A172 (cell line): ENCODE measurements at regions not wholly inside any gene's neighbourhood (a gene's known extent, or its start where the extent isn't known, plus 50 kb on each side); places are given as distances from the start of the nearest gene placed in this dataset.
A peak's percentile ranks its signal among the peaks of the same experiment; 100 is the strongest.
"Not testable (repeated sequence)": the region's sequence is repeated elsewhere in the genome, so short reads cannot be mapped to it uniquely, and the experiment has no call there.

ENCODE experiments used
- DNase-seq: peaks from one replicate; pipeline ENCODE4 v3.0.0-alpha.2; 2015; ENCODE audit warnings: low spot score

DNA sequence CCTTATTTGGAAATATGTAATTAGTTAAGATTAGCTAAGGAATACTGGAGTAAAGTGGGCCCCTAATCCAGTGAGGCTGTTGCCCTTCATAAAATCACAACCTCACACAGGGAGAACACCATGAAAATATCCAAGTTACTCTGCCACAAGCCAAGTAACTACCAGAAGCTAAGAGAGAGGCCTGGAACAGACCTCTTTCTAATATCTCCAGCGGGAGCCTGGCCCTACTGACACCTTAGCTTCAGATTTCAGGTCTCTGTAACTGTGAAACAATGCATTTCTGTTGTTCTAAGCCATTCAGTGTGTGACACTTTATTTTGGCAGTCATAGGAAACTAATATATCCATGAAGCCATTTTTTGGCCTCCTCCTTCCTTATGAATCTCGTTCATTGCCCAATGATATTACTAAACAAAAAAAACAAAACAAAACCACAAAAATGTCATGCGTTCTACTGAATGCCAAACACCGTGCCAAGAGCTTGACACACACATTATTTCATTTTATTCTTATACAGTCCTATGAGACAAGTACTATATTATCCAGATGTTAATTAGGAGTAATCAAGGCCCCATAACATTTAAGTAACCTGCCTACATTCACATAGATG lies 699.0 kb downstream of the MAT2B start:
- DNase-seq, result peak; percentile 69

DNA sequence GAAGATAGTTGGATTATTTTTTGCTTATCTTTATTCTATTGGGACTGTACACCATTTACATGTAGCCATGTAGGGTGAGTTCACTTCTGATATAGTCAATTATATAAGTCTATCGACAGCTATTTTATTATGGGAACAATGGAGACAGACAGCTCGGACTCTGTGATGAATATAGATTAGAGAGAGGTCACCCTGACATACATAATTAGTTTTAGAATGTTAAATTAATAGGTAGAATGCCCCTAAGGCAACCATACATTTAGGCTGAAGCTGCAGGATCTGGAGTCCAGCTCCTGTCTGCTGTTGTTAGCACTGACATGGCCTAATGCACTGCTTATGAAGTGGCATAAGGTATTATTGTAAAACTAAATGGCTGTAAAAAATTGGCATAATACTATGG lies 700.8 kb downstream of the MAT2B start:
- no peak for DNase-seq

GRCh38 chr5:164207646-164208045 lies 702.2 kb downstream of the MAT2B start:
- DNase-seq, result no peak

GRCh38 chr5:164210491-164210890 lies 705.1 kb downstream of the MAT2B start:
- DNase-seq, result no peak

- DNase-seq, result no peak
Measured at GRCh38 chr5:164214698-164215097, 709.3 kb downstream of the MAT2B start.

DNA sequence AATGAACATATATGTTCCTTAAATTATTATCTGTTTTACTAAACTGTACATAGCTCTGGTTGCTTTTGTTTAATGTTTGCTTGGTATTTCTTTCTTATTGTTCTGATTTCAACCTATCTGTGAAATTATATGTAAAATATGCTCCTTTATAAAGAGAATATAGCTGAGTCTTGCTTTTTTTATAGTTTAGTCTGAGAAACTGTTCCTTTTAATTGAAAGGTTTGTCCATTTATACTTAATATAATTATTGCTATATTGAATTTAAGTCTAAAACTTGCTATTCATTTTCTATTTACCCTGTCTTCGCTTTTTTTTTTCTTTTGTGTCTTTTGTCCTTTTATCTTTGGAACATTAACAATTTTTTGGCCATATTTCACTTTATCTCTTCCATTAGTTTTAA lies 712.0 kb downstream of the MAT2B start:
- DNase-seq, result no peak

DNA sequence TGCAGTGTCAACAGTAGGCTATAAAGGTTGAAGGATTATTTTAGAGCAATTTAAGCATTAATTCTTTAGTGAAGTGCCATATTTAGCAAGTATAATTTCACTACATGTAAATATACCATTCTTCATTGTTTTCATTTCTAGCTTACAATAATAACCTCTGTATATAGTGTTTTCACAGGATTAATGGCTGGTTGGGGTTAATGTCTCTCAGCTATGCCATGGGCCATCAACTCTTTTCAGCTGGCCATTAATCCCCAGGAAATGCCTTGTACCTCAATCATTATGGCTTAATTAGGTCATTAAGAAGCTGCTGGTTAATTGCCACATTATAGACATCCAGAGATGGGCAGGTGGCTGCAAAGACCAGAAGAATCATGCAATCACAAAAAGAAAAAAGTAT lies 715.1 kb downstream of the MAT2B start:
- DNase-seq, result no peak

GRCh38 chr5:164224236-164224635 lies 718.8 kb downstream of the MAT2B start:
- DNase-seq, result no peak

DNA sequence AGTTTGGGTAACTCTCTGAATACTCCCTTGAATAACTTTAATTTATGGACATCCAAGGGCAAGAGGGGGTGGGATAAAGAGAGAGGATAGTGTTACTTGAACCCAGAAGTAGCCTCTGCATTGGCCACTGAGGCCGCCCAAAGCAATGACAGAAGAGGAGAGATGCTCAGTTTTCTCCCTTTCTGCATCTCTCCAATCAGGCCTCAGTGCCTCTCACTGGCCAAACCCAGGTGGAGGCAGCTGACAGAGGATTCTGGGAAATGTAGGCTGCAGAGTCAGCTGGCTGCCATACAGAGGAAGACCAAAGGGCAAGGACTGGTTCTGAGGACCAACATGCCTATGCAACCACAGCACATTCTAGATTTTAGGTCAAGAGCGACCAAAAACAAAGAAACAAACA lies 719.4 kb downstream of the MAT2B start:
- DNase-seq, result no peak

DNA sequence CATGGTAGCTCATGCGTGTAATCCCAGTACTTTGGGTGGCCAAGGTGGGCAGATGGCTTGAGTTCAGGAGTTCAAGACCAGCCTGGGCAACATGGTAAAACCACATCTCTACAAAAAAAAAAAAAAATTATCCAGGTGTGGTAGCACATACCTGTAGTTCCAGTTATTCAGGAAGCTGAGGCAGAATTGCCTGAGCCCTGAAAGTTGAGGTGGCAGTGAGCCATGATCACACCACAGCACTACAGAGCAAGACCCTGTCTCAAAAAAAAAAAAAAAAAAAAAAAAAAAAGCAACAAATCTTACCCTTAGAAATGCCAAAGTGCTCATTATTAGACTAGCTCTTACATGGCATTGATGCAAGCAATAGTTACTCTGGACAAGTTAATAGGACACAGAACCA lies 724.9 kb downstream of the MAT2B start:
- DNase-seq, result no peak

DNA sequence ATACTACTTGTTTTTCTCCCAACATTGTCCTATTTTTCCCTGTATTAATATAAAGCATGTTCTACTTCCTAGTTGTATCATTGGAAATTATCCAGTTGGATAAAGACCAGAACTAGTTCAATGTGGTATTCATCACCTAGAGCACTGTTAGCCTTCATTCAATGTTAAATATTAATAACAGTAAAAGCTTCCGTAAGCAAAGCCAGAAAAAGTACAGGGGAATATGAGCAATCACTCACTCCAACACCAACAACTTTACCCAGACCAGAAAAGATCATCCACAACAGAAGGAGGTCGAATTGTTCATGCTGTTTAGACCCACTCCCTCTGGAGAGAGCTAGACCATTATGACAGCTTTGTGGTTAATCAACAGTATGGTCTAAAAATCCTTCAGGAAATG lies 728.4 kb downstream of the MAT2B start:
- DNase-seq, result no peak

- DNase-seq, result no peak
Measured at GRCh38 chr5:164234321-164234720, 728.9 kb downstream of the MAT2B start.

GRCh38 chr5:164235300-164235891 lies 730.0 kb downstream of the MAT2B start:
- DNase-seq, result peak; percentile 54

GRCh38 chr5:164237486-164237885 lies 732.1 kb downstream of the MAT2B start:
- DNase-seq, result no peak

- not testable (repeated sequence) for DNase-seq
Measured at GRCh38 chr5:164251781-164252180, 746.4 kb downstream of the MAT2B start.

- DNase-seq, result no peak
Measured at GRCh38 chr5:164253764-164254163, 748.3 kb downstream of the MAT2B start.

DNA sequence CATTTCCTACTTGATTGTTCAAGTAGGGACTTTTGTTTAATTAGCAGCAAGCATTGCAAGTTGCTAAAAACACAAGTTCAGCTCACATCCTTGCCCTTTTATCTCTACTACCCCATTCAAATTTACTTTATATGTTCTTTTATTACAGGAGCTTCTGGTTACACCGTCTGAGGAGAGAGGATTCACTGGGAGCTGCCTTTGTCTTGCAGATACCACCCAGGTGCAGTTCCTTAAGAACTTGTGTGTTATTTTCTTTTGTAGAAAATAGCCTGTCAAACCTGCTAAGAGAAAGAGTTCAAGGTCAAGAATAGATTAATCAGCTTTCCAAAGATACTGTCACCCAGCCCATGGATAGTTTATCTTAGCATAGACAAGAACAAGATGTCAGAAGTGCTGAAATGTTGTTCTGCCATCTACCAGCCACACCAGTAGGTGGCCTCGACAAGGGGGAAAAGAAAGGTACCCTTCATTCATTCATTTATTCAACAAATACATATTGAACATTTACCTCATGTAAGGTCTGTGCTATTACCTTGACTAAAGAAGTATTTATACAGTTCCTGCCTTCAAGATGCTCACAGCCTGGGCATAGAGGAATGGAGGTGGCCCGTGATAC lies 750.3 kb downstream of the MAT2B start:
- DNase-seq, result no peak

DNA sequence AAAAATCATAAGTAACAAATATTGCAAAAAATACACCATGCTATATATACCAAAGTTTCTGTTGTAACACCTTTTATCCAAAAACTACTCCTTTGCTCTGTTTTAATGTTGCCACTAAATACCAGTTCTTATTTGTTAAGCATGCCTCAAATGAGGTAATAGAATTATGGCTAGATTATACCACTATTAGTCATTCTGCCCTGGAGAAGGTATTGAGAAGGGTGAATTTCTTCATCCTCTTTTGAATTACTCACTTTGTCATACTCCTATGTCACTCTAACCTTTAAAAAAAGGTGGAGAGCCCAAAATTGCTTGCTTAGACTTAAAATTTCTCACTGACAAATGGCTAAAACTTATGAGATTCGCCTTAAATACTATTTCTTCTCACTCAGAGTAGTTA lies 750.9 kb downstream of the MAT2B start:
- DNase-seq, result no peak

- DNase-seq, result no peak
Measured at GRCh38 chr5:164256954-164257353, 751.5 kb downstream of the MAT2B start.

DNA sequence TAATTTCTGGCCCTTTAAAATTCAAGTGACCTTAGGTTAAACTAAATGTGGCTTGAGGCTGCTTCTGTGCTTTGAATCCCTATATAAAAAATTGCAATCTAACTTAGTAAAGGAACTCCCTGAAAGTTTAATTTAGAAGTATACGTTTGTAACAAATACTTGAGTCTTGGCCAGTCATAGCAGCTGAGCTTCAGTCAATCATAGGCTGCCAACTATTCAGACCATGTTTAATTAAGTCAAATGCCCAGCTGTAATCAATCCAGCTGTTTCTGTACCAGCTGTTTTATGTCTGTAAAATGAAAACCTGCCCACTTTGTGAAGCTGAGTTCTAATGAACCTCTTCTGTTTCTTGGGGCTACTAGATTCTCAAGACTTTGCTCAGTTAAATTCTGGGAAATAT lies 760.1 kb downstream of the MAT2B start:
- no peak for DNase-seq

- no peak for DNase-seq
Measured at GRCh38 chr5:164266571-164266970, 761.2 kb downstream of the MAT2B start.

DNA sequence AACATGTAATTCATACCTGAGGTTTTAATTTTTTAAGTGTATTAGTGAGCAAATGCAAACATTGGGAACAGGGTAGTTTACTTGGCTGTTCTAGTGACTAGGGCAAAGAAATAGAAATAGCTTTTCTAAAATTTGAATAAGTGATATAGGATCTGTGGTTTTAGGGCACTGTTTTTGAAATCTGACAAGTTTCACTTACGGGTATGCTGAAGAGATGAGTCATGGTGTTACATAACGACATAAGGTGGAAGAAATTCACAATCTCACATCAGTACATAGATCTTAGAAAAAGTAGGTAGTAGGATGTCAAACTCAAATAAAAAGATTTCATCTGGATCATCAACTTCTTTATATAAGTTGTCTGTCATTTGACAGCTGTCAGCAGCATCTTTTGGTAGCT lies 772.3 kb downstream of the MAT2B start:
- peak; percentile 14 for DNase-seq

- no peak for DNase-seq
Measured at GRCh38 chr5:164289526-164289925, 784.1 kb downstream of the MAT2B start.
